GM21576 (cell line): ENCODE measurements at regions not wholly inside any gene's neighbourhood (a gene's known extent, or its start where the extent isn't known, plus 50 kb on each side); places are given as distances from the start of the nearest gene placed in this dataset.
"Not testable (repeated sequence)": the region's sequence is repeated elsewhere in the genome, so short reads cannot be mapped to it uniquely, and the experiment has no call there.

Experiments used
- ATAC-seq: cut with Tn5 transposase; IDR thresholded peaks from one replicate; pipeline ENCODE4 v1.9.1; 2021; ENCODE audit warnings: mild to moderate bottlenecking, moderate library complexity; ENCODE audit not compliant: unreplicated experiment

DNA sequence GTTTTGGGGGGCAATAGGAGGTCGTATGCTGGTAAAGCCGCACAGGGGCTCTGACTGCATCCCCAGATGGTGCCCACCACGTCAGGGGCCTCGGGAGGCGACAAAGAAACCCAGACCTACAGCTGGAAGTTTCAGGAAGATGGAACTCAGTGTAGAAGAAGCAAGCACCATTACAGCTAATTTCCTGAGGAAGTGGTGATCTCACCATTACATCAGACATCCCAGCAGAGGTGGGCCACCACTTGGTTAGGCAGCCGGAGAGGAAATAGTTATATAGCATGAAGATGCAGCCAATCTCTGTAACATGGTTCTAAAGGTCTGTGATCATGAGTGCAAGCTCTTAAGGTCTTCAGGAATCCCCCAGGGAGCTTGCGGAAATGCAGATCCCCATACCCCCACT, 127.3 kb upstream of the PCBD1 start:
- ATAC-seq = no peak

DNA sequence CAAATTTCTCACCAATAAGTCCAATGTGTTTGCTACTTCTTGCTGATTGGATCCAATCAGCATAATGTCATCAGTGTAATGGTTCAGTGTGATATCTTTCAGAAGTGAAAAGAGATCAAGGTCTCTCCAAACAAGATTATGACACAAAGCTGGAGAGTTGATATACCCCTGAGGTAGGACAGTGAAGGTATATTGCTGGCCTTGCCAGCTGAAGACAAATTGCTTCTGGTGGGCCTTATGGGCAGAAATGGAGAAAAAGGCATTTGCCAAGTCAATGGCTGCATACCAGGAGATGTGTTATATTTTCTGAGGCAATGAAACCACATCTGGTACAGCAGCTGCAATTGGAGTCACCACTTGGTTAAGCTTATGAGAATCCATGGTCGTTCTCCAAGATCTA, 131.7 kb upstream of the PCBD1 start:
- ATAC-seq = not testable (repeated sequence)

DNA sequence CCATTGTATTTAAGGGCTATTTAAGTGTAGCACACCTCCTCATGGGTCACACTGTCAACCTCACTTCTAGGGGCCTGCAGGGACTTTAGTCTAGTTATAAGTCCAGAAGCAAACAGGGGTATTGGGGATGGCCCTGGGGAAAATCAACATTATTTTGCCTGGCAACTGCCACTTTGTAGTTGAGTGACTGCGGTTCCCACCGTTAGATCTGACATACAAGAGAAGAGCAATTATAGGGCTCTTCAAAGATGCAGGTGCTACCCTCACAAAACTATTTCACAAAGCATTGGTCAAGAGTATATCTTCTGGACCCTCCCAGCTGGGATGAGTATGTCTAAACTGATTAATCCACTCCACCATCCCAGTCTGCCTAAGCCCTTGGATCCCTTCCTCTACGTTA, 133.0 kb upstream of the PCBD1 start:
- no peak for ATAC-seq

DNA sequence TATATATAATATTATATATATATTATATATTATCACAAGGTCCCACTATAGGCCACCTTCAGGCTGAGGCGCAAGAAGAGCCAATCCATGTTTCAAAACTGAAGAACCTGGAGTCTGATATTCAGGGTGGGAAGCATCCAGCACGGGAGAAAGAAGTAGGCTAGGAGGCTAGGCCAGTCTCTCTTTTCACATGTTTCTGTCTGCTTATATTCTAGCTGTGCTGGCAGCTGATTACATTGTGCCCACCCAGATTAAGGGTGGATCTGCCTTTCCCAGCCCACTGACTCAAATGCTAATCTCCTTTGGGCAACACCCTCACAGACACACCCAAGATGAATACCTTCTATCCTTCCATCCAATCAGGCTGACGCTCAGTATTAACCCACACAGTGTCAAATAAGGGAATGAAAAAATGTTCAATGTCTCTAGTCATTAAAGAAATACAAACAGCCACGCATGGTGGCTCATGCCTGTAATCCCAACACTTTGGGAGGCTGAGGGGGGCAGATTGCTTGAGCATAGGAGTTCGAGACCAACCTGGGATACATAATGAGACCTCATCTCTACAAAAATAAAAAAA, 135.4 kb upstream of the PCBD1 start:
- no peak for ATAC-seq

DNA sequence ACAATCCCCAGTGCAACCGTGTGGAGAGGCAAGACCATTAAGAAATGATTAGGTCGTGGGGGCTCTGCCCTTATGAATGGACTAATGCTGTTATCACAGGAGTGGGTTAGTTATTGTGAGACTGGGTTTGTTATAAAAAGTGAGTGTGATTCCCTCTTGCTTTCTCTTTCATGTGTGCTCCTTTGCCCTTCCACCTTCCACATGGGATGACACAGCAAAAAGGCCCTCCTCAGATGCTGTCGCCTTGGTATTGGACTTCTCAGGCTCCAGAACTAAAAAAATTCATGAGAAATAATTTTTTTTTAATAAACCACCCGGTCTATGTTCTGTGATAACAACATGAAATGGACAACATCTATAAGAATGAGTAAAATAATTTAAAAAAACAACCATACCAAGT, 136.1 kb upstream of the PCBD1 start:
- no peak for ATAC-seq

DNA sequence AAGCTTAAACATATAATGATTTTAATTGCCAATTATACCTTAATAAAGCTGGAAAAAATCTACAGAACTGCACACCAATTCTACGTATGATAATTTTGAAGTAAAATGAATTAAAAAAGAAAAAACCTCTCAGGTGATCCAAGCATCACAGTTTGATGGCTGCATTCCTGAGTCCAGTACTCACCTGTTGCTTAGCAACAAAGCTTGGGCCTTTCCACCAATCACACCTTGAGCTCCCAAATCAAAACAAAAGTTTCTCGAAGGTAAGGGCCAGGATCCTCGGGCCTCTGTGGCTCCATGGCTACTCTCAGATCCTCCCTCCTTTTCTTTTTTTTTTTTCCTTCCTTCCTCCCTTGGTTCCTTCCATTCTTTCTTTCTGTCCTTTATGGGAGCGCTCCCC, 137.2 kb upstream of the PCBD1 start:
- ATAC-seq = no peak

DNA sequence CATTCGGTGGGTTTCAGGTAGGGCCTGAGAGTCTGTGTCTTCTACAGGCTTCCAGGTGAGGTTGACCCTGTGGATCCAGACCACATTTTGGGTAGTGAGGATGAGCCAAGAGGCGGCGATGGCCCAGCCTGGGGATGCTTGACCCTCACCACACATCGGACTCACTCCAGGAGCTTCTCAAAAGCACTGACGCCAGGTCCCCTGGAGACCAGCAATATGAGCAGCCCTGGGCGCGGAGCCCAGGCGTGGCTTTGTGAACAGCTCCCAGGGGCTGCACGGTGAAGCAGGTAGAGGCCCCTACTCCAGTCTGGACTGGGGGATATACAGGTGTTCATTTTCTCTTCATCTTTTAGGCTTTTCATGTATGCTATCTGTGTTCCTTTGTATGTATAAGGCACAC, 139.7 kb upstream of the PCBD1 start:
- ATAC-seq = no peak

DNA sequence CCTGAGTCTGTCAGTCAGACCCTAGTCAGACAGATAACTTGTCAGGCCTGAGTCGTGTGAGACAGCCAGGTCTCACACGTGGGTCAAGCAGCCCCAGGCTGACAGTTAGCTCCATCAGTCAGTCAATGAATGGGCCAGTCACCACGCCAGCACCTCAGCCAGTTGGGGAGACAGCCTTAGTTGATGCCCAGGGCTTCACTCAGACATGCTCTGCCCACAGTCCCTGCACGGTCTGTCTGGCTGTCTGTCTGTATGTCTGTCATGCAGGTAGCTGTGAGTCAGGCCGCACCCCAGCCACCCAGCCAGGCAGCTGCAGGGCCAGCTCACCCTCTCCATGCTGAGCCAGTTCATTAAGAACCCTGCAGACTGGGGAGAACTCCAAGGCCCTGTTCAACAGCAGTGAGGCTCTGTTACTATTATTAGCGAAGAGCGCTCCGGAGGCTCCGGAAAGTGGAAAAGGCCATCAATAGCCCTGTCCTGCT, 141.1 kb upstream of the PCBD1 start:
- ATAC-seq = no peak

DNA sequence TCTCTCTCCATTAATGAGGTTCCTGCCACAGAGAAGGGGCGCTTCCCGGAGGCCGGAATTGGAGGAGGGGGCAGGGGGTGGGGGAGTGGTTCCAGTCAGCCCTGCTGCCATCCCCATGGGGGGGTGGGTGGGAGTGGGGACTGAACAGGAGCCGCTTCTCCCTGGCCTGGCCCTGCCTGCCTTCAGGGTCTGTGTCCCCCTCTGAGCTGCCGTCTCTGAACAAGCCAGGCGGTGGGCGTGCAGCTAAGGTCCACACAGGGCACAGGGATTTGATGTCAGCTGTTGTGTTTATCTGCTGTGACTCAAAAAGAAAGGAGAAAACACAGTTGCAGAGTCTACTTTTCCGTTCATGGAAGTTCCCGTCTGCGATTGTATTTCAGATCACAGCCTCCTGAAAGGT, 141.5 kb upstream of the PCBD1 start:
- ATAC-seq = no peak

DNA sequence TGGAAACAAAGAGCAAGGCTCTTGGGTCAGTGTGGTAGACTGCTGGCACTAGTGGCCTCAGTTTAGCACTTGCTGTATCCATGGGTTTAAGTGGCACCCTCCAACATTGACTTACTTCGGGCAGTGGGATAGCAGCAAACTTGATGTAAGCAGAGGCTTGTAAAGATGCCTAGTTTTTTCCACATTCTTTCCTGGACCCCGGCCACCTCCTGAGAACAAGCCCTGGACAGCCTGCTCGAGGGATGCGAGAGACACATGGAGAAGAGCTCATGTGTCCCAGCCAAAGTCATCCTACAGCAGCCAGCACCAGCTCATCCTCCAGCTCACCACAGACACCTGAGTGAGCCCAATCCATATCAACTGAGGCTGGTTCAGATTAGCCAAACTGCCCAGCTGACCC, 142.7 kb upstream of the PCBD1 start:
- no peak for ATAC-seq

DNA sequence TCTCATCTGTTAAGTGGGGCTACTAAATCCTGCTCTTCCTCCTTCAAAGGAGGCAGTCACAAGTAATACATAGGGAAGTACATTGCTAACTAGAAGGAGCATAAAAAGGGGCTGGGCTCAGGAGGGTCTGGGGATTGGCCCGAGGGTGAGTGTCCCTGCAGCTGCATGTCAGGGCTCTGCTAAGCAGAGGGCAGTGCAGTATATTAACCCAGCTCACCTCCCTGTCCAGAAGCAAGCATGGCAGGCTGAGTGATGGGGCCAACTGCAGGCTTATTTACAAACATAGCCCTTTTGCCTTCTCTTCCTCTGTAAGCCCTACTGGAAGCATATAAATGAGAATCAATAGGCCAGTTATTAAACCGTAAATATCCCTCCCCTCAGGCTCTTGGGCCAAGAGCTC, 143.2 kb upstream of the PCBD1 start:
- no peak for ATAC-seq

DNA sequence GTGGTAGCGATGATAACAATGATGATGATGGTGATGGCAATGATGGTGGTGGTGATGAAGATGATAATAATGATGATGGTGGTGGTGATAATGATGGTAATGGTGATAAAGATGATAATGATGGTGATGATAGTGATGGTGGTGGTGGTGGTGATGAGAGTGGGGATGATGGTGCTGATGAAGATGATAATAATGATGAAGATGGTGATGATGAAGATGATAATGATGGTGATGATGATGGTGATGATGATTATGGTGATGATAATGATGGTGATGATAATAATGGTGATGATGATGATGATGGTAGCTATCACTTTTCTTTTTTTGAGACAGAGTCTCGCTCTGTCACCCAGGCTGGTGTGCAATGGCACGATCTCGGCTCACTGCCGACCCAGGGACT, 144.5 kb upstream of the PCBD1 start:
- no peak for ATAC-seq

DNA sequence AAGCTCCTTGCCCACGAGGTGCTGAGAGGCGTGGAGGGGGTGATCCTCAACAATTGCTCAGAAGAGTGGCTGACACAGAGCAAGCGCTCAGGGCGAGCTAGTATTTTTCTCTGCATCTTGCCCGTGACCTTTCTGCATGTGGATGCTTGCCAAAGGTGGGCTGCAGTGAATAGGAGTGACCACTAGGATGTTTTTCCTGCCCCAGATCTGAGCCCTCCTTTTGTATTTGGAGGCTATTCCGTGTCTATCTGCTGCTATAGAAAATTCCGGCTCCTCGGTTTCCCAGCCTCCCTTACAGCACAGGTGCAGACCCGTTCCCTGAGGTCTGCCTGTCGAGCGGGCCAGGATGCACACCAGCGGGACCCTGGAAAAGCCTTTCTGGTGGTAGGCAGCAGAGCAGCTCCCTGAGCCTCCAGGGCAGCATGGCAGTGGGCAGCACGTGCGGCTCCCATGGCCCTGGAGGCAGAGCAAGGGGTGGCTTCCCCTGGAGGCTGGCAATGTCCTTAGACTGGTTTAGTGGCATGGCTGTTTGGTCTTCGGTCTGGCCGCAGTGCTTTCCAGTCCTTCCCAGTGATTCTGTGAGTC, 145.1 kb upstream of the PCBD1 start:
- no peak for ATAC-seq

DNA sequence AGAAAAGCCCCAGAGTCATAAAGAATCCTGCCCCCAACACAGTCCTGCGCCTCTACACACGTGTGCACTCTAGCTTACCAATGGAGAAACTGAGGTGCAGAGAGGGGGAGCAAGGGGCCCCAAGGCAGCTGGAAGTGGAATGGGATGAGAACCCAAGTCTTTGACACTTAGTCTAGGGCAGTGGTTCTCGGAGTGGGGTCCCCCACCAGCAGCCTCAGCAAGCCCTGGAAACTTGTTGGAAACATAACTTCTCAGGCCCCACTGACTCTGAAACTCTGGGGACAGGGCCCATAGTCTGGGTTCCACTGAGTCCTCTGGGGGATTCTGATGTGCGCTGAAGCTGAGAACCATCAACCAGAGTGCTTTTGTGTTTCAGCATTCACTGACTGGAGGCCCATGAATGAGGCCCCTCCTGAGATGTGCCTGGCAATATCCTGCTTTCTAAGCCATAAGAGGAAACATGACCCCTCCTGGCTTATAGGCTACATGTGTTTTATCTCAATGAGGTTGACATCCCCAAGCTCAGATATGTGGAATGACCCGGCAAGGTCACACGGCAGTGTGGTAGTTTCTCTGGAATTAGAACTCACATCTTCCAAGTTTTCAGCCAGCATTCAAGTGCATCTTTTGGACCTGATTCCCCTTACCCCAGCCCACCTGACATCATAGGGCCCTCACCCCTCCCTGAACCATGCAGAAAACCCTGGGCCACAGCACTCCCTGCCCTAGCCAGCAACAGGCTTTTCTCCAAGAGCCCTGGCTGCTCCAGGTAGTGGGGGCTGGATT, 147.3 kb upstream of the PCBD1 start:
- no peak for ATAC-seq

DNA sequence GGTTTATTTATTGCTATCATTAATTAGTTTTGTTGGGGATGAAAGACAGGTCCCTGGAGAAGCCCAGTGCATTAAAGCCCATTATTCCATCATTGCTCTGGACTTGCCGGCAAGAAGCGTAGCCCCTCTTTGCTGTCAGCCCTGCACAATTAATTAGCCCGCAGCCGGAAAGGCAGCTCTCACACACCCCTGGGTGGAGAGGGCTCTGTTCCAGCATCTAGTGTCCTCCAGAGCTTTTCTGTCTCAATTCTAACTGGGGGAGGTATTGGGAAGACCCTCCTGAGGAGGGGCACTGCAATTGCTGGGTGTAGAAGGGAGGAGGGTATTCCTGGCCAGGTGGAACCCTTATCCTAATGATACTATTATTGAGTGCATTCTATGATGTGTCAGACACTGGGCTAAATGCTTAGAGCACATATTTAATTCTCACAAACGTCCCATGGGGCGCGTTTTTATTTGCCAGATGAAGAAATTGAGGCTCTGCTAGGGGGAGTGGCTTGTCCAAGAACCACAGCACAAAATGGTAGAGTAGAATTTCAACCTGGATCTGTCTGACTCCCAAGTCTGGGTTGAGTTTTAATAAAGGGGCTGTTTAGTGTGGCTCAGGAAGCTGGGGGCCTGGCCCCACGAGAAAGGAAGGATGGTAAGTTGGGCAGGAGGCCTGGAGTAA, 148.1 kb upstream of the PCBD1 start:
- ATAC-seq = no peak

DNA sequence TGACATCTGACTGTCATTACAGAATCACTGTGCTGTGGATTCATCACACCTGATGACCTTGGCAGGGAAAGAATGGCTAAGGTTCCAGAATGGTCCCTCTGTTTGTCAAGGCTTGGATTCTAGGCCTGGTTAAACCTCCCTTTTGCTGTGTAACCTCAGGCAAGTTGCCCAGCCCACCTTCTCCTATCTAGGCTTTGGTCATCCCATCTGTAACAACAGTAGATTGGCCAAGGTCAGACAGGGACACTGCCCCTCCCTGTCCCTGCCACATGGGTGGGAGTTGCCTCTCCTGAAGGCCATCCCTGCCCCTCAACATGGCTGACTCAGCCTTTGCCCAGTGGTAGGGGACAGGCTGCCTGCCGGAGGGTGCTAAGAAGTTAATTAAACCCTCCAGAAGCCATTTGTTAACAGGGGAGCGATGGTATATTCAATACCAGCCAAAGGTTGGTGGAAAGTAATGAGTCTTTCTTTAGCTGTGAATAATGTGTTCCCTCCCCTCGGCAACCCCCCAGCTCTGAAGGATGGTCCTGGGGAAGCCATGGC, 149.8 kb upstream of the PCBD1 start:
- no peak for ATAC-seq

DNA sequence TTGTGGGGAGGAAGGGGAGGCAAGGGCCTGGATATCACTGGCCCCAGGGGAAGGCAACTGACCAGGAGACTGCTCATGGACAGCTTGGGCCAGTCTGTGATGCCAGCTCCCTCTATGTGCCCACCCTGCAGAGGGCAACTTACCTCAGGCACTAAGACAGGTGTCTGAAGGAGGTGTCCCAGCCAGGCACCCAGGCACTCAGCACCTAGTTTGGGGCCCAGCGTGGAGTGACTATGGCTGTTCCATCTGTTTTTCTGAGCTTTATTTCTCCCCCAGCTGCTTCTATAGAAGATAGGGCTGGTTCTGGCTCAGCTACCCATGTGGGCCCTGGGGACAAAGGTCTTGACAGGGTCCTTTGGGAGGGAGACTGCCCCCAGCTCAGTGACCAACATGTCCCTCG, 150.6 kb upstream of the PCBD1 start:
- ATAC-seq = no peak

DNA sequence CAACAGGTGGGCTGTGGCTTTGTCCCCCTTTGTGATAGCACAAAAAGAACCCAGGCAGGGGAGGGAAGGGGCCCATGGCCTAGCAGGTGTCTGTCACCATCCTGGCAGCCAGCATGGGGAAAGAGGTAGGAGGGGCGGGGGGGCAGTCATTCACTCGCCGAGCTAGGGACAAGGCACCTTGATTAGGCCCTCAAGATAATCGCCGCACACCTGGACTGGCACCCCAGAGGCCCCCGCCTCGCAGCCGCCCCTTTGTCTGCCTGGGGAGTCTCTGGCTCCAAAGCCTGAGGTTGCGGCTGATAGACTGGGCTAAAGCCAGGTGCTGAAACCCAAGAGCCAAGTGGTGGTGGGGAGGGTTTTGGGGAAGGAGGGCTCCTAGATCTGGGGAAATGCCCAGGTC, 151.2 kb upstream of the PCBD1 start:
- no peak for ATAC-seq

DNA sequence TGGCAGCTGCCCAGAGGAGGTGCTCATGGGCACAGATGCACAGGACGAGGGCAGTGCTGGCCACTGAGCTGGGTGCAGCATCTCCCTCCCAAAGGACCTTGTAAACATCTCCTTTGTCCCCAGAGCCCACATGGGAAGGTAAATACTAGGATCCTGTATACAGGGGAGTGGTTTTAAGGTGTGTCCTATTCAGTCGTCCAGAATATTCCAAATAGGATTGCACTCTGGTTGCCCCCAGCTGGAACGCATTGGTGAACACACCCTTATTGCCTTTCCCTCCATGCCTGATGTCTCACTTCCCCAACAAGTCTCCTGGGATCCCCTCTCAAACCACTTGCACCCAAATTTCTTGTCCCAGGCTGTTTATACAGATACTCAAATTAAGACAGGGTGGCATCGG, 152.0 kb upstream of the PCBD1 start:
- ATAC-seq = no peak

DNA sequence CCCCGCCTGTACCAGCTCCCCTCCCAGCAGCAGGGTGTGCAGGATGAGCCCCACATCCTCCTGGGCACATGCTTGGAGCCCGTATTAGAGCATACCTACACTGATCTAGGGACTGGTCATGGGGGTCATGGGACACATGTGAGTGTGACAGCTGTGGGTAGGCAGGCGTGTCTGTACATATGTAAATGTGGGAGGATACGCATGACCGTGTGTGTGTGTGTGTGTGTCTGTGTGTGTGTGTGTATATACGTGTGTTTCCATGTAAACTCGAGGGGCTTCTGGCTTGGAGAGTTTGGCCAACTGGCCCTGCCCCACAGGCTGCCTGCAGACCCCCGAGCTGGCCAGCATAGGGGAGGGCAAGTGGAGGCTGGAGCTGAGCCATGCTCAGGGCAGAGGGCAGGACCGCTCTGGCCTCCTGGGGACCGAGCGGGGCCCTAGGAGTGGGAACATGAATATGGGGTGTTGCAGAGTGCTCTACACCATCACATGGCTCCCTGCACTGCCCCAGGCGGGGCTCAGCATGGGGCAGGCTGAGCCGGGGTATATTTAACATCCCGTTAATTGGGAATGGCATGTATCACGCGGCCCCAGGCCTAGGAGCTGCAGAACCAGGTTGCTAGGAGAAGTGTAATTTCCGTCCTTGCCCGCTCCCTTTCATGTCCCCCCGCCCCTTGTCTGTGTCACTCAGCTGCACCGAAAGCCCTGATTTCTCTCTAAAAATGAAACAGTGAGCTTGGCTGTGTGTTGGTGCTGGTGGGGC, 152.7 kb upstream of the PCBD1 start:
- ATAC-seq = no peak

DNA sequence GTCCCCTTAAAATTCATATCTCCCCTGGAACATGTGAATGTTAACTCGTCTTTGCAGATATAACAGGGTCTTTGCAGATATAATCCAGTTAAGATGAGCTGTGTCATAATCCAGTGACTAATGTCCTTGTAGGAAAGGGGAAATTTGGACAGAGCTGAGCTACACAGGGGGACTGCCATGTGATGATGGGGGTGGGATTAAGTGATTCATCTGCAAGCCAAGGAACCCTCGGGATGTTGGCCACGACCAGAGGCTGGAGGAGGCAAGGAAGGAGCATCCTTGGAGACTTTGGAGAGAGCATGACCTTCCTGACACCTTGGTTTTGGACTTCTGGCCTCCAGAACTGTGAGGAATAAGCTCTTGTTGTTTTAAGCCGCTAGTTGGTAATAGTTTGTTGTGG, 153.9 kb upstream of the PCBD1 start:
- ATAC-seq = no peak
